B cell (primary cell): ENCODE measurements at regions not wholly inside any gene's neighbourhood (a gene's known extent, or its start where the extent isn't known, plus 50 kb on each side); places are given as distances from the start of the nearest gene placed in this dataset.

Experiments used
- ATAC-seq: fragments of 200-7000 bp; cut with Tn5 transposase; one replicate; pipeline ENCODE4 v1.10.0; 2021; ENCODE audit warnings: low read depth, mild to moderate bottlenecking, moderate number of reproducible peaks, moderate library complexity
- CTCF ChIA-PET: fragments of 350-600 bp; sonication (Branson Sonifier 250); formaldehyde crosslinking; loops from one replicate; lab custom pipeline; 2021; ENCODE audit warnings: antibody characterized with exemption, inconsistent platforms; lab: Charles Lee
- POLR2A ChIA-PET: fragments of 350-600 bp; sonication (Branson Sonifier 250); formaldehyde crosslinking; loops from one replicate; lab custom pipeline; 2021; ENCODE audit warnings: antibody characterized with exemption; lab: Charles Lee
- DNase-seq: peaks from one replicate; pipeline ENCODE4 v3.0.0; 2013
- H2AFZ ChIP-seq: 2 replicates; pipeline ENCODE4 v1.6.1; 2012; ENCODE audit warnings: mild to moderate bottlenecking, low read depth, low read length; ENCODE audit not compliant: insufficient read depth, poor library complexity, severe bottlenecking
- H3K27ac ChIP-seq, 2 donors: 1 replicate in 1 of 2; 2 replicates in 1 of 2; pipeline ENCODE4 v1.5.1; 2012 to 2013; ENCODE audit warnings: low read length in 2 of 2, mild to moderate bottlenecking in 2 of 2, moderate library complexity in 1 of 2
- H3K27me3 ChIP-seq, 4 experiments: fragments of 200-600 bp in 1 of 4; sonication (generic) in 1 of 4; replicated peaks in 1 of 4; 1 replicate in 2 of 4; 2 replicates in 2 of 4; pipeline versions ENCODE4 v1.6.1 to v1.7.0; 2013 to 2016; ENCODE audit warnings: low read length in 3 of 4, mild to moderate bottlenecking in 2 of 4, mixed read lengths in 1 of 4, moderate library complexity in 1 of 4; ENCODE audit not compliant: insufficient read depth in 4 of 4, control insufficient read depth in 3 of 4; ENCODE audit errors: control extremely low read depth in 1 of 4
- H3K36me3 ChIP-seq, 2 experiments: replicated peaks in 1 of 2; 1 replicate in 1 of 2; 2 replicates in 1 of 2; pipeline versions ENCODE4 v1.6.1 to v1.7.1; 2013; ENCODE audit warnings: low read length in 1 of 2; ENCODE audit not compliant: insufficient read depth in 2 of 2, control insufficient read depth in 1 of 2; ENCODE audit errors: control extremely low read depth in 1 of 2, extremely low read depth in 1 of 2
- H3K4me1 ChIP-seq, 2 donors: fragments of 200-600 bp in 1 of 2; sonication (generic) in 1 of 2; 1 replicate in 1 of 2; 2 replicates in 1 of 2; pipeline versions ENCODE4 v1.5.1 to v1.6.1; 2013 to 2017; ENCODE audit warnings: low read length in 2 of 2; ENCODE audit not compliant: control insufficient read depth in 2 of 2, insufficient read depth in 2 of 2
- H3K4me2 ChIP-seq: replicated peaks from 2 replicates; pipeline ENCODE3; 2012; ENCODE audit warnings: mild to moderate bottlenecking, low read depth, low read length; ENCODE audit not compliant: poor library complexity, severe bottlenecking
- H3K4me3 ChIP-seq, 5 experiments: fragments of 200-600 bp in 1 of 5; sonication (generic) in 1 of 5; 1 replicate in 3 of 5; 2 replicates in 2 of 5; pipeline versions ENCODE4 v1.5.1 to v1.7.0; 2011 to 2016; ENCODE audit warnings: low read length in 4 of 5, mild to moderate bottlenecking in 4 of 5, low read depth in 2 of 5, control low read depth in 1 of 5, moderate library complexity in 1 of 5; ENCODE audit not compliant: insufficient read depth in 1 of 5; ENCODE audit errors: control extremely low read depth in 1 of 5, extremely low read depth in 1 of 5
- H3K79me2 ChIP-seq: fragments of 200-600 bp; sonication (generic); one replicate; pipeline ENCODE4 v1.6.0; 2016; ENCODE audit warnings: low read length; ENCODE audit not compliant: control insufficient read depth, insufficient read depth
- H3K9ac ChIP-seq: fragments of 200-600 bp; sonication (generic); 2 replicates; pipeline ENCODE4 v1.6.1; 2017; ENCODE audit warnings: mild to moderate bottlenecking, low read length, moderate library complexity
- H3K9me3 ChIP-seq, 3 donors: one replicate each; pipeline versions ENCODE4 v1.6.1 to v1.7.1; 2013; ENCODE audit warnings: low read length in 2 of 3; ENCODE audit not compliant: control insufficient read depth in 2 of 3, insufficient read depth in 1 of 3; ENCODE audit errors: control extremely low read depth in 1 of 3
- H4K20me1 ChIP-seq: 2 replicates; pipeline ENCODE4 v1.6.0; 2012; ENCODE audit warnings: mild to moderate bottlenecking, low read length; ENCODE audit not compliant: insufficient read depth, control insufficient read depth, poor library complexity, severe bottlenecking
- H3K27ac Mint-ChIP-seq: one replicate; pipeline ENCODE4 v1.8.0; 2021; ENCODE audit warnings: mixed read lengths
- H3K27me3 Mint-ChIP-seq: one replicate; pipeline ENCODE4 v1.8.0; 2021; ENCODE audit warnings: mixed read lengths
- H3K4me1 Mint-ChIP-seq: one replicate; pipeline ENCODE4 v1.8.0; 2021; ENCODE audit warnings: mixed read lengths
- H3K4me3 Mint-ChIP-seq: one replicate; pipeline ENCODE4 v1.8.0; 2021; ENCODE audit warnings: mixed read lengths
- H3K9me3 Mint-ChIP-seq: one replicate; pipeline ENCODE4 v1.8.0; 2022; ENCODE audit warnings: mixed read lengths; ENCODE audit not compliant: insufficient read depth
- CTCF ChIP-seq: fragments of 200-600 bp; IDR thresholded peaks from one replicate; pipeline ENCODE4 v1.8.0; 2022; ENCODE audit warnings: antibody characterized with exemption, mild to moderate bottlenecking
- EZH2 ChIP-seq: IDR thresholded peaks from 2 replicates; pipeline ENCODE4 v1.6.1; 2012; ENCODE audit warnings: borderline replicate concordance, low read depth, mild to moderate bottlenecking, moderate library complexity, low read length; ENCODE audit not compliant: insufficient read depth, poor library complexity, severe bottlenecking
- WGBS: methylation state at CpG from one replicate; pipeline ENCODE4 v1.1.5; 2013; ENCODE audit warnings: missing lambda C conversion rate; ENCODE audit not compliant: insufficient coverage; 5-methylcytosine and 5-hydroxymethylcytosine counted together
- intact Hi-C: fragments of 100-400 bp; cut with micrococcal nuclease; formaldehyde crosslinking; loops from one replicate; pipeline ENCODE4 v1.10.0; 2022

- WGBS, result no CpG with 5 or more reads among the region's 5 CpGs
- Histone ChIP-seq H3K79me2 (no peaks in the 10 kb centered on the region), H4K20me1 (no peaks in the 10 kb centered on the region), H3K4me1 (no peaks in the 10 kb centered on the region), H3K4me2 (no peak overlapping the region), H2AFZ (no peak overlapping the region), H3K27ac (no peak overlapping the region), H3K9ac (no peak overlapping the region), H3K4me3 (no peak overlapping the region), H3K27me3 (no peaks in the 10 kb centered on the region), H3K9me3 (no peaks in the 10 kb centered on the region), H3K36me3 (no peaks in the 10 kb centered on the region)
- Mint-ChIP-seq H3K4me1 (no peaks in the 10 kb centered on the region), H3K27me3 (no peaks in the 10 kb centered on the region), H3K4me3 (no peak overlapping the region), H3K9me3 (peaks cover 3% of the 10 kb centered on the region), H3K27ac (no peak overlapping the region)
- DNase-seq (no peak), ATAC-seq (no peak)
- ChIA-PET POLR2A (no interaction called here), CTCF (no interaction called here)
- intact Hi-C loops, result no loop called here
- TF ChIP-seq CTCF (no peak), EZH2 (no peak)
These were observed 482.8 kb upstream of the TBX3 start for GRCh38 chr12:115166698-115167315.

GRCh38 chr12:115163710-115164109, 479.7 kb upstream of the TBX3 start:
- Mint-ChIP-seq H3K27me3 (no peaks in the 10 kb centered on the region), H3K4me1 (no peaks in the 10 kb centered on the region), H3K4me3 (no peak overlapping the region), H3K27ac (no peak overlapping the region), H3K9me3 (peaks cover 3% of the 10 kb centered on the region)
- no peak for DNase-seq
- Histone ChIP-seq H4K20me1 (no peaks in the 10 kb centered on the region), H3K79me2 (no peaks in the 10 kb centered on the region), H3K36me3 (no peaks in the 10 kb centered on the region), H3K4me2 (no peak overlapping the region), H3K4me1 (no peaks in the 10 kb centered on the region), H3K9me3 (no peaks in the 10 kb centered on the region), H3K4me3 (no peak overlapping the region), H3K9ac (no peak overlapping the region), H2AFZ (no peak overlapping the region), H3K27ac (no peak overlapping the region), H3K27me3 (no peaks in the 10 kb centered on the region)
- TF ChIP-seq CTCF, result no peak
- no peak for TF ChIP-seq EZH2
- ChIA-PET POLR2A (no interaction called here), CTCF (interaction anchor here (1.9 kb wide), 1 partner anchor 11 kb away, joined by 6 read pairs; no protein-coding TSS in a partner anchor)
- ATAC-seq, result no peak
- WGBS, result 78% methylated on average over 8 of the region's 8 CpGs
- intact Hi-C loops, result no loop called here
